Activated naive CD8-positive, alpha-beta T cell treated with anti-CD3 and anti-CD28 coated beads, Interleukin-2, amount 50 U/mL, for 16 hours (primary cell): ENCODE measurements at regions not wholly inside any gene's neighbourhood (a gene's known extent, or its start where the extent isn't known, plus 50 kb on each side); places are given as distances from the start of the nearest gene placed in this dataset.

Experiments
- DNase-seq: peaks from one replicate; pipeline ENCODE4 v3.0.0-alpha.2; 2020; ENCODE audit warnings: low read depth, low spot score

- DNase-seq = no peak
These were observed 235.0 kb downstream of the MIAT start for GRCh38 chr22:26892166-26893041.

GRCh38 chr22:26893173-26894110, 236.1 kb downstream of the MIAT start:
- DNase-seq = no peak

- no peak for DNase-seq
These were observed 237.0 kb downstream of the MIAT start for GRCh38 chr22:26894362-26894761.

GRCh38 chr22:26894766-26895485, 237.5 kb downstream of the MIAT start:
- DNase-seq = no peak

GRCh38 chr22:26897384-26897783, 240.0 kb downstream of the MIAT start:
- DNase-seq = no peak

GRCh38 chr22:26898946-26899605, 241.7 kb downstream of the MIAT start:
- DNase-seq = no peak

GRCh38 chr22:26900787-26901186, 243.4 kb downstream of the MIAT start:
- DNase-seq = no peak

- no peak for DNase-seq
These were observed 243.9 kb downstream of the MIAT start for GRCh38 chr22:26901198-26901816.

- DNase-seq = no peak
These were observed 245.1 kb downstream of the MIAT start for GRCh38 chr22:26902401-26903029.

- DNase-seq = no peak
These were observed 245.9 kb downstream of the MIAT start for GRCh38 chr22:26903030-26903856.

- no peak for DNase-seq
These were observed 247.1 kb downstream of the MIAT start for GRCh38 chr22:26904483-26904882.

GRCh38 chr22:26905076-26905475, 247.7 kb downstream of the MIAT start:
- DNase-seq = no peak

GRCh38 chr22:26905640-26906039, 248.3 kb downstream of the MIAT start:
- no peak for DNase-seq

- no peak for DNase-seq
These were observed 249.1 kb downstream of the MIAT start for GRCh38 chr22:26906464-26906863.

- no peak for DNase-seq
These were observed 250.0 kb downstream of the MIAT start for GRCh38 chr22:26907366-26907765.

- no peak for DNase-seq
These were observed 253.5 kb downstream of the MIAT start for GRCh38 chr22:26910845-26911244.

GRCh38 chr22:26912655-26913345, 255.4 kb downstream of the MIAT start:
- DNase-seq = no peak

- DNase-seq = no peak
These were observed 257.3 kb downstream of the MIAT start for GRCh38 chr22:26914519-26915185.
